A673 (cell line): ENCODE measurements at regions not wholly inside any gene's neighbourhood (a gene's known extent, or its start where the extent isn't known, plus 50 kb on each side); places are given as distances from the start of the nearest gene placed in this dataset.

ENCODE experiments used
- EZH2 ChIP-seq: fragments of 200-600 bp; sonication (generic); IDR thresholded peaks from 2 replicates; pipeline ENCODE4 v1.6.1; 2017; ENCODE audit warnings: borderline replicate concordance, low read depth, mild to moderate bottlenecking, mixed read lengths, antibody characterized with exemption, low read length; ENCODE audit not compliant: poor library complexity, severe bottlenecking
- TF ChIP-seq, protein P1 (sequence below): fragments of 300-800, 200-600 bp; sonication (generic); conservative IDR thresholded peaks from 2 replicates; pipeline ENCODE4 v1.5.1; 2017; ENCODE audit warnings: low read depth, mild to moderate bottlenecking, antibody characterized with exemption, low read length, moderate library complexity, mixed read lengths

DNA sequence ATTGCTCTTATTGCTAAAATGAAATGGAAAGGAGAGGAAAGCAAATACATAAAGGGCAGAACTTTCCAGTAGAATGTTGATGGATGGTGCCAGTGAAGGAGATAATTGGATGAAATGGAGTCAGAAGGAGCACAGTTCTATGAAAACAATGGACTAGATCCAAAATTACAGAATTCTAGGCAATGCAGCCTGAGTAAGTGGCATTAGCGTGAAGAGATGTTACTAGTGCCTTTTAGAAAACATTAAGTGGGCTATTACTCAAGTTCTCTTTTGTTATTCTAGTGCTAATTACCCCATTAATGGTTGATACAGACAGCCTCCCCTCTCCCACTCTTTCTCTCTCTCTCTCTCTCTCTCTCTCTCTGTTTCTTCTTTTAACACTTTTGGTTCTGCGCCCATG lies 209.5 kb upstream of the RGS17 start:
- TF ChIP-seq, protein P1, sequence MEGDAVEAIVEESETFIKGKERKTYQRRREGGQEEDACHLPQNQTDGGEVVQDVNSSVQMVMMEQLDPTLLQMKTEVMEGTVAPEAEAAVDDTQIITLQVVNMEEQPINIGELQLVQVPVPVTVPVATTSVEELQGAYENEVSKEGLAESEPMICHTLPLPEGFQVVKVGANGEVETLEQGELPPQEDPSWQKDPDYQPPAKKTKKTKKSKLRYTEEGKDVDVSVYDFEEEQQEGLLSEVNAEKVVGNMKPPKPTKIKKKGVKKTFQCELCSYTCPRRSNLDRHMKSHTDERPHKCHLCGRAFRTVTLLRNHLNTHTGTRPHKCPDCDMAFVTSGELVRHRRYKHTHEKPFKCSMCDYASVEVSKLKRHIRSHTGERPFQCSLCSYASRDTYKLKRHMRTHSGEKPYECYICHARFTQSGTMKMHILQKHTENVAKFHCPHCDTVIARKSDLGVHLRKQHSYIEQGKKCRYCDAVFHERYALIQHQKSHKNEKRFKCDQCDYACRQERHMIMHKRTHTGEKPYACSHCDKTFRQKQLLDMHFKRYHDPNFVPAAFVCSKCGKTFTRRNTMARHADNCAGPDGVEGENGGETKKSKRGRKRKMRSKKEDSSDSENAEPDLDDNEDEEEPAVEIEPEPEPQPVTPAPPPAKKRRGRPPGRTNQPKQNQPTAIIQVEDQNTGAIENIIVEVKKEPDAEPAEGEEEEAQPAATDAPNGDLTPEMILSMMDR: no peak
- no peak for TF ChIP-seq EZH2
